HCT116 (cell line): ENCODE measurements at regions not wholly inside any gene's neighbourhood (a gene's known extent, or its start where the extent isn't known, plus 50 kb on each side); places are given as distances from the start of the nearest gene placed in this dataset.

ENCODE experiments used
- ATF3 ChIP-seq: IDR thresholded peaks from 2 replicates; pipeline ENCODE4 v1.6.1; 2012
- CEBPB ChIP-seq: IDR thresholded peaks from 2 replicates; pipeline ENCODE4 v1.6.1; 2012; ENCODE audit warnings: low read depth
- EZH2 ChIP-seq: fragments of 200-600 bp; sonication (generic); IDR thresholded peaks from 2 replicates; pipeline ENCODE4 v1.6.1; 2017; ENCODE audit warnings: antibody characterized with exemption, mixed run types
- EZH2phosphoT487 ChIP-seq: fragments of 200-600 bp; IDR thresholded peaks from 2 replicates; pipeline ENCODE4 v1.6.1; 2018; ENCODE audit warnings: antibody characterized with exemption, borderline replicate concordance
- POLR2A ChIP-seq: IDR thresholded peaks from 2 replicates; pipeline ENCODE4 v1.7.0; 2011; ENCODE audit warnings: borderline replicate concordance; ENCODE audit not compliant: insufficient read depth, insufficient read length; ENCODE audit errors: extremely low read depth
- POLR2AphosphoS5 ChIP-seq: IDR thresholded peaks from 2 replicates; pipeline ENCODE4 v1.6.1; 2011; ENCODE audit warnings: mild to moderate bottlenecking, low read depth, low read length, moderate library complexity
- REST ChIP-seq: IDR thresholded peaks from 2 replicates; pipeline ENCODE4 v1.6.1; 2012; ENCODE audit warnings: low read depth
- SIN3A ChIP-seq: IDR thresholded peaks from 2 replicates; pipeline ENCODE4 v1.6.1; 2012; ENCODE audit warnings: low read depth
- TCF7L2 ChIP-seq: IDR thresholded peaks from 2 replicates; pipeline ENCODE4 v1.7.0; 2011; ENCODE audit warnings: borderline replicate concordance, inconsistent platforms; ENCODE audit not compliant: insufficient read depth, insufficient read length; ENCODE audit errors: extremely low read depth
- YY1 ChIP-seq: IDR thresholded peaks from 2 replicates; pipeline ENCODE4 v1.6.1; 2011; ENCODE audit warnings: low read length, low read depth, moderate library complexity, mild to moderate bottlenecking; ENCODE audit not compliant: insufficient replicate concordance; ENCODE audit errors: extremely low read depth
- ZNF274 ChIP-seq: fragments of 200-500 bp; sonication (Bioruptor generic); IDR thresholded peaks from 2 replicates; pipeline ENCODE4 v1.6.1; 2014; ENCODE audit warnings: mild to moderate bottlenecking, low read depth, low read length, inconsistent platforms
- TF ChIP-seq, protein P1 (sequence below), 3 experiments: fragments of 200-600 bp in 1 of 3; sonication (generic) in 1 of 3; IDR thresholded peaks in 2 of 3; conservative IDR thresholded peaks in 1 of 3; 2 replicates each; pipeline ENCODE4 v1.5.1; 2012 to 2017; ENCODE audit warnings: low read depth in 2 of 3, low read length in 2 of 3, antibody characterized with exemption in 1 of 3, borderline replicate concordance in 1 of 3, control low read depth in 1 of 3, mild to moderate bottlenecking in 1 of 3, mixed read lengths in 1 of 3, mixed run types in 1 of 3, moderate library complexity in 1 of 3; ENCODE audit not compliant: insufficient read depth in 1 of 3
- TF ChIP-seq, protein P2 (sequence below): IDR thresholded peaks from 2 replicates; pipeline ENCODE4 v1.6.1; 2011; ENCODE audit warnings: mild to moderate bottlenecking, low read length, moderate library complexity; ENCODE audit not compliant: insufficient replicate concordance; ENCODE audit errors: extremely low read depth
- TF ChIP-seq, protein P3 (sequence below): IDR thresholded peaks from 2 replicates; pipeline ENCODE4 v1.6.1; 2012

DNA sequence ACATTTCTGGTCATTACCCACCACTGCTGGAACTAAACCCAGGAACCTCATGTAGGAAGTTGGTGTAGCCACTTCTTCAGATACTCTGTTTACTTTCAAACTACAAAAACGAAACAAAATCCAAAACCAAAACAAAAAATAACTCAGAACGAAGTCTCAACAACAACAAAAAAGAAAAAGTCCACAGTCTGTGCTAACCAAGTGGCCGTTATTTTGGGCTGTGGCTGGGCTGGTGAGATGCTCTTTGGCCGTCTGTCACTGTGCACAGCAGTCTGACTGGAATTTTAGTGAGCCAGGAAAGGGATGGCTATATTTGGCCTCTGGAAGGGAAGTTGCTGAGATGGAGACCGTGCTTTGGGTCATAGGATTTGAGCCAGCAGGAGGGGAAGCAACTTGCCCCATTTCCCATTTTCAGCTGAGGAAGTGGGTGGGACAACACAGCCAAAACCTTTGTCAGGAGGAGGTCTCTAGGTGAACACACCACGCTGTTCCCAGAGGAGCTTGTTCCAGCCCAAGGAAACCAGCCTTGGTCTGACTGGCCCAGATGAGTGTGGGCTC, 334.1 kb downstream of the ZSWIM6 start:
- TF ChIP-seq REST (no peak), YY1 (no peak), POLR2A (no peak), ATF3 (no peak), POLR2AphosphoS5 (no peak), EZH2 (no peak), ZNF274 (no peak), EZH2phosphoT487 (no peak), TCF7L2 (no peak), SIN3A (no peak), CEBPB (no peak)
- TF ChIP-seq, protein P1, sequence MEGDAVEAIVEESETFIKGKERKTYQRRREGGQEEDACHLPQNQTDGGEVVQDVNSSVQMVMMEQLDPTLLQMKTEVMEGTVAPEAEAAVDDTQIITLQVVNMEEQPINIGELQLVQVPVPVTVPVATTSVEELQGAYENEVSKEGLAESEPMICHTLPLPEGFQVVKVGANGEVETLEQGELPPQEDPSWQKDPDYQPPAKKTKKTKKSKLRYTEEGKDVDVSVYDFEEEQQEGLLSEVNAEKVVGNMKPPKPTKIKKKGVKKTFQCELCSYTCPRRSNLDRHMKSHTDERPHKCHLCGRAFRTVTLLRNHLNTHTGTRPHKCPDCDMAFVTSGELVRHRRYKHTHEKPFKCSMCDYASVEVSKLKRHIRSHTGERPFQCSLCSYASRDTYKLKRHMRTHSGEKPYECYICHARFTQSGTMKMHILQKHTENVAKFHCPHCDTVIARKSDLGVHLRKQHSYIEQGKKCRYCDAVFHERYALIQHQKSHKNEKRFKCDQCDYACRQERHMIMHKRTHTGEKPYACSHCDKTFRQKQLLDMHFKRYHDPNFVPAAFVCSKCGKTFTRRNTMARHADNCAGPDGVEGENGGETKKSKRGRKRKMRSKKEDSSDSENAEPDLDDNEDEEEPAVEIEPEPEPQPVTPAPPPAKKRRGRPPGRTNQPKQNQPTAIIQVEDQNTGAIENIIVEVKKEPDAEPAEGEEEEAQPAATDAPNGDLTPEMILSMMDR (IDR thresholded peaks at IDR 0.05 in 2 of 3, conservative IDR thresholded peaks at IDR 0.05 in 1 of 3; ENCODE audit: borderline replicate concordance in 1 of 3, insufficient read depth in 1 of 3, low read depth in 2 of 3, low read length in 2 of 3): no peak
- TF ChIP-seq, protein P2, sequence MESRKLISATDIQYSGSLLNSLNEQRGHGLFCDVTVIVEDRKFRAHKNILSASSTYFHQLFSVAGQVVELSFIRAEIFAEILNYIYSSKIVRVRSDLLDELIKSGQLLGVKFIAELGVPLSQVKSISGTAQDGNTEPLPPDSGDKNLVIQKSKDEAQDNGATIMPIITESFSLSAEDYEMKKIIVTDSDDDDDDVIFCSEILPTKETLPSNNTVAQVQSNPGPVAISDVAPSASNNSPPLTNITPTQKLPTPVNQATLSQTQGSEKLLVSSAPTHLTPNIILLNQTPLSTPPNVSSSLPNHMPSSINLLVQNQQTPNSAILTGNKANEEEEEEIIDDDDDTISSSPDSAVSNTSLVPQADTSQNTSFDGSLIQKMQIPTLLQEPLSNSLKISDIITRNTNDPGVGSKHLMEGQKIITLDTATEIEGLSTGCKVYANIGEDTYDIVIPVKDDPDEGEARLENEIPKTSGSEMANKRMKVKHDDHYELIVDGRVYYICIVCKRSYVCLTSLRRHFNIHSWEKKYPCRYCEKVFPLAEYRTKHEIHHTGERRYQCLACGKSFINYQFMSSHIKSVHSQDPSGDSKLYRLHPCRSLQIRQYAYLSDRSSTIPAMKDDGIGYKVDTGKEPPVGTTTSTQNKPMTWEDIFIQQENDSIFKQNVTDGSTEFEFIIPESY: no peak
- TF ChIP-seq, protein P3, sequence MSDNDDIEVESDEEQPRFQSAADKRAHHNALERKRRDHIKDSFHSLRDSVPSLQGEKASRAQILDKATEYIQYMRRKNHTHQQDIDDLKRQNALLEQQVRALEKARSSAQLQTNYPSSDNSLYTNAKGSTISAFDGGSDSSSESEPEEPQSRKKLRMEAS: no peak
